NCI-H2171 treated with DMSO at 0.1 percent for 48 hours (cell line): ENCODE measurements at regions not wholly inside any gene's neighbourhood (a gene's known extent, or its start where the extent isn't known, plus 50 kb on each side); places are given as distances from the start of the nearest gene placed in this dataset.

ENCODE experiments used
- DNase-seq: peaks from one replicate; lab custom pipeline; 2025; lab: John Stamatoyannopoulos, UW

- no peak for DNase-seq
These were observed 172.3 kb upstream of the TBCA start for GRCh38 chr5:77948476-77948875.

GRCh38 chr5:77947041-77947428 is 170.9 kb upstream of the TBCA start:
- DNase-seq, result no peak

GRCh38 chr5:77946381-77947040 is 170.4 kb upstream of the TBCA start:
- DNase-seq, result no peak

- DNase-seq, result no peak
These were observed 169.7 kb upstream of the TBCA start for GRCh38 chr5:77945874-77946273.

GRCh38 chr5:77944757-77945340 is 168.7 kb upstream of the TBCA start:
- no peak for DNase-seq

GRCh38 chr5:77943851-77944250 is 167.7 kb upstream of the TBCA start:
- DNase-seq, result no peak

GRCh38 chr5:77942578-77943239 is 166.6 kb upstream of the TBCA start:
- DNase-seq, result no peak

GRCh38 chr5:77937015-77937908 is 161.1 kb upstream of the TBCA start:
- no peak for DNase-seq

- DNase-seq, result no peak
These were observed 160.2 kb upstream of the TBCA start for GRCh38 chr5:77936365-77936693.

GRCh38 chr5:77935506-77936364 is 159.6 kb upstream of the TBCA start:
- no peak for DNase-seq

- DNase-seq, result no peak
These were observed 152.7 kb upstream of the TBCA start for GRCh38 chr5:77928776-77929300.

GRCh38 chr5:77926337-77926736 is 150.2 kb upstream of the TBCA start:
- DNase-seq, result no peak

- no peak for DNase-seq
These were observed 149.4 kb upstream of the TBCA start for GRCh38 chr5:77925503-77925902.

GRCh38 chr5:77924081-77924480 is 147.9 kb upstream of the TBCA start:
- DNase-seq, result no peak

GRCh38 chr5:77923666-77924065 is 147.5 kb upstream of the TBCA start:
- no peak for DNase-seq

- DNase-seq, result no peak
These were observed 145.1 kb upstream of the TBCA start for GRCh38 chr5:77921094-77921768.

GRCh38 chr5:77920359-77921058 is 144.4 kb upstream of the TBCA start:
- no peak for DNase-seq

- DNase-seq, result peak; percentile 46
These were observed 139.2 kb upstream of the TBCA start for GRCh38 chr5:77915346-77915745.

- DNase-seq, result no peak
These were observed 136.6 kb upstream of the TBCA start for GRCh38 chr5:77912721-77913120.

GRCh38 chr5:77910602-77911188 is 134.6 kb upstream of the TBCA start:
- no peak for DNase-seq
